ENCODE measurements at regions not wholly inside any gene's neighbourhood (a gene's known extent, or its start where the extent isn't known, plus 50 kb on each side); places are given as distances from the start of the nearest gene placed in this dataset.

- TF ChIP-seq CTCF (IDR thresholded peaks at IDR 0.05; ENCODE audit: insufficient read depth, low read length) (no peak), POLR2AphosphoS5 (IDR thresholded peaks at IDR 0.05; ENCODE audit: low read depth) (no peak)
Measured at GRCh38 chr17:68812876-68813584, 142.2 kb downstream of the ABCA8 start.

Measured in HL-60 (cell line).